ENCODE measurements at regions not wholly inside any gene's neighbourhood (a gene's known extent, or its start where the extent isn't known, plus 50 kb on each side); places are given as distances from the start of the nearest gene placed in this dataset.
"Not testable (repeated sequence)": the region's sequence is repeated elsewhere in the genome, so short reads cannot be mapped to it uniquely, and the experiment has no call there.

GRCh38 chr12:82595941-82596340 is 90.8 kb upstream of the TMTC2 start:
- no peak overlapping the region for H3K27ac ChIP-seq
- ATAC-seq (replicated peaks in 6 of 8) = no peak
- no peak overlapping the region for H3K4me3 ChIP-seq
- H3K4me1 ChIP-seq (replicated peaks in 1 of 2) = peaks cover 0 to 4% of the 10 kb centered on the region in 2 donors
- in situ Hi-C loops (cut with MboI; ENCODE audit: low pct_unique_long_range_greater_than_20kb in 2 of 9, low sequenced_read_pairs in 9 of 9, unreplicated experiment in 9 of 9) = no loop called here

GRCh38 chr12:82596483-82596882 is 90.2 kb upstream of the TMTC2 start:
- H3K4me3 ChIP-seq = no peak overlapping the region
- 43 to 100% (median 60%) methylated on average over 1 of the region's 1 CpG; no CpG with 5 or more reads in 3 of the 10 experiments for WGBS, 10 experiments
- no peak overlapping the region for H3K27ac ChIP-seq
- H3K4me1 ChIP-seq (replicated peaks in 1 of 2) = peaks cover 0 to 4% of the 10 kb centered on the region in 2 donors
- in situ Hi-C loops (cut with MboI; ENCODE audit: low pct_unique_long_range_greater_than_20kb in 2 of 9, low sequenced_read_pairs in 9 of 9, unreplicated experiment in 9 of 9) = no loop called here
- peak in 2 of 8 experiments; percentile 50 to 90 for ATAC-seq (replicated peaks in 6 of 8)

GRCh38 chr12:82600379-82600778 is 86.3 kb upstream of the TMTC2 start:
- Histone ChIP-seq H3K4me3 (no peak overlapping the region), H3K4me1 (replicated peaks in 1 of 2) (no peaks in the 10 kb centered on the region), H3K27ac (no peak overlapping the region)
- in situ Hi-C loops (cut with MboI; ENCODE audit: low pct_unique_long_range_greater_than_20kb in 2 of 9, low sequenced_read_pairs in 9 of 9, unreplicated experiment in 9 of 9) = loop anchor here in 1 of 9 experiments (25.0 kb wide), 1 partner anchor 213 kb away; no protein-coding TSS in a partner anchor
- peak in 4 of 8 experiments; percentile 47 to 97 (median 94) for ATAC-seq (replicated peaks in 6 of 8)

- H3K4me1 ChIP-seq (replicated peaks in 1 of 2); H3K27ac ChIP-seq; H3K4me3 ChIP-seq: not testable (repeated sequence)
- peak in 2 of 8 experiments; percentile 20 to 63 for ATAC-seq (replicated peaks in 6 of 8)
- in situ Hi-C loops (cut with MboI; ENCODE audit: low pct_unique_long_range_greater_than_20kb in 2 of 9, low sequenced_read_pairs in 9 of 9, unreplicated experiment in 9 of 9) = loop anchor here in 1 of 9 experiments (25.0 kb wide), 1 partner anchor 216 kb away; no protein-coding TSS in a partner anchor
Observed at GRCh38 chr12:82603647-82604046, 83.1 kb upstream of the TMTC2 start.

- H3K4me1 ChIP-seq (replicated peaks in 1 of 2) = no peaks in the 10 kb centered on the region
- H3K4me3 ChIP-seq = no peak overlapping the region
- no peak for ATAC-seq (replicated peaks in 6 of 8)
- in situ Hi-C loops (cut with MboI; ENCODE audit: low pct_unique_long_range_greater_than_20kb in 2 of 9, low sequenced_read_pairs in 9 of 9, unreplicated experiment in 9 of 9) = loop anchor here in 1 of 9 experiments (25.0 kb wide), 1 partner anchor 218 kb away; no protein-coding TSS in a partner anchor
- H3K27ac ChIP-seq = no peak overlapping the region
Observed at GRCh38 chr12:82605115-82605514, 81.6 kb upstream of the TMTC2 start.

DNA sequence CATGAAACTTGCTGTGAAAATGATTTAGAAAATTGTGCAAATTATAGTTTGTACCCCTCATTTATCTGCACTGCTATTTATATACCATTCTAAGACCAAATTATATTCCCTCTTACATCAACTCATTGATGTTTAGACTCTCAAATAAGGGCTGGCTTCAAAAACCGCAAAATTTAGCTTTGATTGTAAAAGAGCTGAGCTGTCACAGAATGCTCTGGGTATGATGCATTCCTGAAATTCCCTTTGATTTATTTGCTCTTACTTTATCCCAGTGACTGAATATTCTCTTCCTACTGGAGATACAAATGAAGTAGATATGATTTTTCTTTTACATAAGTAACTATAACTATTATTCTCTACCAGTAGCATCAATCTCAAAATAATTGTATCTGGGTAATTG is 78.0 kb upstream of the TMTC2 start:
- no peak overlapping the region for H3K27ac ChIP-seq
- H3K4me1 ChIP-seq (replicated peaks in 1 of 2) = no peaks in the 10 kb centered on the region
- no peak overlapping the region for H3K4me3 ChIP-seq
- in situ Hi-C loops (cut with MboI; ENCODE audit: low pct_unique_long_range_greater_than_20kb in 2 of 9, low sequenced_read_pairs in 9 of 9, unreplicated experiment in 9 of 9) = loop anchor here in 1 of 9 experiments (25.0 kb wide), 1 partner anchor 221 kb away; no protein-coding TSS in a partner anchor
- ATAC-seq (replicated peaks in 6 of 8) = peak in 2 of 8 experiments; percentile 23 to 43
- 0 to 100% (median 77%) methylated on average over 1 of the region's 1 CpG; no CpG with 5 or more reads in 2 of the 10 experiments for WGBS, 10 experiments

DNA sequence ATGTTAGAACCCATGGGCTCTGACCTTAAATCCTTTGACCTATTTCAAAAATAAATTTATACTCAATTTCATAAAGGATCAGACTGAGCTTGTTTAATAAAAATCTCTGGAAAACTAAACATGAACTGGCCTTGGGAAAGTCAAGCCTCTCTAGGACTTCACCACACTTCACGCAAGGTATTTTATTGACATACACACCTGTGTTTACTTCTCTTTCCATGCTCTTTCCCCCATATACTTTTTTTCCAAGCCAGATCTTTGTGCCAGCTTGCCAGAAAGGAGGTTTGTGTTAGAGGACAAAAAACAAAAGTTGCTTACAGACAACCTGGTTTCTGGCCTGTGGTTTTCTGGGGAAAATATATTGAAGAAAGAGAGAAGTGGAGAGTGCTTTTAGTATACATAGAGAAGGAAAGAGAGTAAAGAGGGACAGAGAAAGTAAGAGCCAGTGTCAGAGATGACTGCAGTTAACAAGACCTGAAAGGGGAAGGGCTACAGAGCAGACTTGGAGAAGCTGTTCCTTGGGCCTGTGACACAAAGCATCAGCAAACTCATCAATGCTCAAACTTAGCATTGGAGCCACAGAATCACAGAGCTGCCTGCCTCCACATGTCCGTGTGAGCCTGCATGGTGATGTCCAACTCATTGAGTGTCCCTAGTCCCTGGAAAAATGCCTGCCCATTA is 77.3 kb upstream of the TMTC2 start:
- H3K27ac ChIP-seq = no peak overlapping the region
- ATAC-seq (replicated peaks in 6 of 8) = no peak
- in situ Hi-C loops (cut with MboI; ENCODE audit: low pct_unique_long_range_greater_than_20kb in 2 of 9, low sequenced_read_pairs in 9 of 9, unreplicated experiment in 9 of 9) = loop anchor here in 1 of 9 experiments (25.0 kb wide), 1 partner anchor 222 kb away; no protein-coding TSS in a partner anchor
- 50 to 100% (median 83%) methylated on average over 1 to 2 of the region's 2 CpGs; no CpG with 5 or more reads in 2 of the 10 experiments for WGBS, 10 experiments
- no peak overlapping the region for H3K4me3 ChIP-seq
- H3K4me1 ChIP-seq (replicated peaks in 1 of 2) = no peaks in the 10 kb centered on the region

DNA sequence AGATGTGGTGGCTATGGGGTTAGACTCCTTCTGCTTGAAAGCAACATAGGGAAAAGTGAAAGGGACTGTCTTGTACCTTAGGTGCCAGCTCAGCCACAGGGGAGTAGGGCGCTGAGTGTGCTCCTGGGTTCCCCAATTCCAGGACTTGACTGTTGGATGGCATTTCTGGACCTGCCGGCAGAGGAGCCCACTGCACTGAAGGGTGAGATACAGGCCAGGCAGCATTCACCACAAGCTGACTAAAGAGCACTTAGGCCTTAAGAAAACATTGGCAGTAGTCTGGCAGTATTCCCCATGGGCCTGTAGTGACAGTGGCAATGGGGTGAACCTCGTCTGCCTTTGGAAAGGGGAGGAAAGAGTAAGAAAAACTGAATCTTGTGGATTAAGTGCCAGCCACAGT is 67.1 kb upstream of the TMTC2 start:
- ATAC-seq (replicated peaks in 6 of 8) = no peak
- H3K27ac ChIP-seq = no peak overlapping the region
- in situ Hi-C loops (cut with MboI; ENCODE audit: low pct_unique_long_range_greater_than_20kb in 2 of 9, low sequenced_read_pairs in 9 of 9, unreplicated experiment in 9 of 9) = loop anchor here in 2 of 9 experiments (10.0 to 25.0 kb wide), 3 partner anchors 95 to 235 kb away; no protein-coding TSS in a partner anchor
- H3K4me3 ChIP-seq = no peak overlapping the region
- 28 to 89% (median 80%) methylated on average over 1 to 3 of the region's 3 CpGs; no CpG with 5 or more reads in 5 of the 10 experiments for WGBS, 10 experiments
- no peaks in the 10 kb centered on the region for H3K4me1 ChIP-seq (replicated peaks in 1 of 2)

DNA sequence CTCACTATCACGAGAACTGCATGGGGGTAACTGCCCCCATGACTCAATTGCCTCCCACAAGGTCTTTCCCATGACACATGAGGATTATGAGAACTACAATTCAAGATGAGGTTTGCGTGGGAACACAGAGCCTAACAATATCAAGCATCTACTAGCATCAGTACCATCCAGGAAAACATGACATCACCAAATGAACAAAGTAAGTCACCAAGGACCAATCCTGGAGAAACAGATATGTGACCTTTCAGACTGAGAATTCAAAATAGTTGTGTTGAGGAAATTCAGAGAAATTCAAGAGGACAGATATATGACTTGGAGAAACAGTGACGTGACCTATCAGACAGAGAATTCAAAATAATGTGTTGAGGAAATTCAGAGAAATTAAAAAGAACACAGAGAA is 65.8 kb upstream of the TMTC2 start:
- ATAC-seq (replicated peaks in 6 of 8) = no peak
- in situ Hi-C loops (cut with MboI; ENCODE audit: low pct_unique_long_range_greater_than_20kb in 2 of 9, low sequenced_read_pairs in 9 of 9, unreplicated experiment in 9 of 9) = loop anchor here in 2 of 9 experiments (10.0 to 25.0 kb wide), 3 partner anchors 96 to 236 kb away; no protein-coding TSS in a partner anchor
- H3K4me3 ChIP-seq = no peak overlapping the region
- no peak overlapping the region for H3K27ac ChIP-seq
- whole genome bisulfite sequencing, 10 experiments = 43 to 100% (median 69%) methylated on average over 1 to 3 of the region's 3 CpGs; no CpG with 5 or more reads in 1 of the 10 experiments
- H3K4me1 ChIP-seq (replicated peaks in 1 of 2) = no peaks in the 10 kb centered on the region

DNA sequence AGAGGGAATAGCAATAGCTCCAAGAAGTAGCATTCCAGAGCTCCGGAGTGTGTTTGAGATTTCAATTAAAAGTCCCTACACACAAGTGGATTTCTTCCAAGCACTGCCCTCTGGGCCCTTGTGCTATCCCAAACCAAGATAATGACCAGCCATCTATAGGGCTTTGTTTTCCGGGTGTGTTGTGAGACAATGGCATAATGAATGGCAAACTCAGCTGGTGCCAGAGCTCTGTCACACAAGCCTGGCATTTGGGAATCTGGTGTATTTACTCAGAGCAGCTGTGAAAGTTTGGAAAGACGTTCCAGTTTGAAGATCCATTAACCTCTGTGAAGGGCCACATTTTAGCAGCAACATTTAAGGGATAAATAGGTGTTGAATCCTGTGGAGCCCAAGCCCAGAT is 61.2 kb upstream of the TMTC2 start:
- Histone ChIP-seq H3K27ac (no peak overlapping the region), H3K4me1 (replicated peaks in 1 of 2) (no peaks in the 10 kb centered on the region), H3K4me3 (no peak overlapping the region)
- in situ Hi-C loops (cut with MboI; ENCODE audit: low pct_unique_long_range_greater_than_20kb in 2 of 9, low sequenced_read_pairs in 9 of 9, unreplicated experiment in 9 of 9) = loop anchor here in 3 of 9 experiments (10.0 to 25.0 kb wide), 3 partner anchors 101 to 241 kb away; no protein-coding TSS in a partner anchor
- WGBS, 10 experiments = 11 to 75% (median 40%) methylated on average over 1 to 3 of the region's 3 CpGs; no CpG with 5 or more reads in 3 of the 10 experiments
- ATAC-seq (replicated peaks in 6 of 8) = peak in 1 of 8 experiments; percentile 54

DNA sequence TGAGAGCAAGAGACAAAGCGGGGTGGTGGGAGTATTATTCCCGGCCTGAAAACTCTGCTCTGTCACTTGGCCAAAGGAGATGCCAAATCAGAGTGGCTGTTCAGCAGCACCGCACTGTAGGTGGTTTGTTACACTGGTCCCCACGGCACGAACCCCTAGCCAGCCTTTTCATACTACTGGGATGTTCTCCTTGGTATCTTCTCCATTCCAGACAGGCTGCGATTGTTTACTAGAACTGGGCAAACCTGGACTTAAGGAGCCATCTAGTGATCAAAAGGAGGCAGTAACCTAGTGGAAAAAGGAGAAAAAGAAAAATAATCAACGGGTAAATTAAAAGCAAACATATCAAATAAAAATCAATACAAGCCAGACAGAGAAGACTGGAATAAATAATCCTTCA is 58.9 kb upstream of the TMTC2 start:
- Histone ChIP-seq H3K27ac (no peak overlapping the region), H3K4me1 (replicated peaks in 1 of 2) (no peaks in the 10 kb centered on the region), H3K4me3 (no peak overlapping the region)
- peak in 4 of 8 experiments; percentile 46 to 85 (median 80) for ATAC-seq (replicated peaks in 6 of 8)
- 16 to 76% (median 52%) methylated on average over 1 to 7 of the region's 7 CpGs for WGBS, 10 experiments
- in situ Hi-C loops (cut with MboI; ENCODE audit: low pct_unique_long_range_greater_than_20kb in 2 of 9, low sequenced_read_pairs in 9 of 9, unreplicated experiment in 9 of 9) = loop anchor here in 3 of 9 experiments (10.0 to 25.0 kb wide), 3 partner anchors 103 to 243 kb away; no protein-coding TSS in a partner anchor

GRCh38 chr12:82634495-82635258 is 52.0 kb upstream of the TMTC2 start:
- whole genome bisulfite sequencing, 10 experiments = 0 to 92% (median 79%) methylated on average over 1 to 7 of the region's 8 CpGs; no CpG with 5 or more reads in 2 of the 10 experiments

DNA sequence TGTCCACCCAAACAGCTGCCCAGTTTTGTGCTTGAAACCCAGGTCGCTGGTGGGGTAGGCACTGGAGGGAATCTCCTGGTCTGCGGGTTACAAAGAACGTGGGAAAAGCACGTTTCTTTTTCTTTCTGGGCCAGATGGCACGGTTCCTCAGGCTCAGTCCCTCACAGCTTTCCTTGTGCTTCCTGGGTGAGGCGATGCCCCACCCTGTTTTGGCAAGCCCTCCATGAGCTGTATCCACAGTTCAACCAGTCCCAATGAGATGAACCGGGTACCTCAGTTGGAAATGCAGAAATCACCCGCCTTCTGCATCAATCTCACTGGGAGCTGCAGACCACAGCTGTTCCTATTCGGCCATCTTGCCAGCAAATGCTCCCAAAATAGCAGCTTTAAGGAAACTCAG is 51.4 kb upstream of the TMTC2 start:
- peak in 2 of 8 experiments; percentile 22 to 42 for ATAC-seq (replicated peaks in 6 of 8)
- 21 to 100% (median 83%) methylated on average over 1 to 6 of the region's 9 CpGs for WGBS, 10 experiments
- no peaks in the 10 kb centered on the region for H3K4me1 ChIP-seq (replicated peaks in 1 of 2)
- no peak overlapping the region for H3K27ac ChIP-seq
- H3K4me3 ChIP-seq = no peak overlapping the region
- in situ Hi-C loops (cut with MboI; ENCODE audit: low pct_unique_long_range_greater_than_20kb in 2 of 9, low sequenced_read_pairs in 9 of 9, unreplicated experiment in 9 of 9) = loop anchor here in 1 of 9 experiments (25.0 kb wide), 1 partner anchor 248 kb away; no protein-coding TSS in a partner anchor

More at GRCh38 chr12:82634495-82635258, 52.0 kb upstream of the TMTC2 start:
- H3K4me1 ChIP-seq (replicated peaks in 1 of 2); H3K27ac ChIP-seq; H3K4me3 ChIP-seq: not testable (repeated sequence)
- in situ Hi-C loops (cut with MboI; ENCODE audit: low pct_unique_long_range_greater_than_20kb in 2 of 9, low sequenced_read_pairs in 9 of 9, unreplicated experiment in 9 of 9) = loop anchor here in 1 of 9 experiments (25.0 kb wide), 1 partner anchor 247 kb away; no protein-coding TSS in a partner anchor
- ATAC-seq (replicated peaks in 6 of 8) = peak in 3 of 8 experiments; percentile 22 to 67 (median 52)

All from motor neuron (in vitro differentiated cells).